Gastrocnemius medialis (tissue), 4 donors: ENCODE measurements at regions not wholly inside any gene's neighbourhood (a gene's known extent, or its start where the extent isn't known, plus 50 kb on each side); places are given as distances from the start of the nearest gene placed in this dataset.
"Not testable (repeated sequence)": the region's sequence is repeated elsewhere in the genome, so short reads cannot be mapped to it uniquely, and the experiment has no call there.

Experiments used
- ATAC-seq, 2 donors: fragments of 150-250 bp; one replicate each; pipeline ENCODE4 v1.9.1; 2016
- DNase-seq, 2 donors: peaks; one replicate each; pipeline ENCODE4 v3.0.0-alpha.2; 2019
- H3K27ac ChIP-seq, 4 donors: fragments of 200-600 bp; sonication (generic); 1 replicate in 1 of 4; 2 replicates in 3 of 4; pipeline ENCODE4 v1.5.1; 2016 to 2018; ENCODE audit warnings: mild to moderate bottlenecking in 2 of 4, moderate library complexity in 1 of 4
- H3K27me3 ChIP-seq, 3 donors: fragments of 200-600 bp; sonication (generic) in 2 of 3; 1 replicate in 1 of 3; 2 replicates in 2 of 3; pipeline versions ENCODE4 v1.5.1 to v1.6.0; 2016 to 2019; ENCODE audit warnings: mild to moderate bottlenecking in 1 of 3, moderate library complexity in 1 of 3
- H3K36me3 ChIP-seq, 2 donors: fragments of 200-600 bp; sonication (generic) in 1 of 2; one replicate each; pipeline ENCODE4 v1.5.1; 2017 to 2018
- H3K4me1 ChIP-seq, 2 donors: fragments of 200-600 bp; sonication (generic) in 1 of 2; one replicate each; pipeline ENCODE4 v1.5.1; 2016 to 2017; ENCODE audit warnings: mild to moderate bottlenecking in 2 of 2
- H3K4me3 ChIP-seq, 4 donors: fragments of 200-600 bp; sonication (generic) in 3 of 4; 1 replicate in 1 of 4; 2 replicates in 3 of 4; pipeline ENCODE4 v1.5.1; 2016 to 2019; ENCODE audit warnings: mild to moderate bottlenecking in 2 of 4
- H3K9me3 ChIP-seq, 3 donors: fragments of 200-600 bp; sonication (generic) in 2 of 3; 1 replicate in 1 of 3; 2 replicates in 2 of 3; pipeline ENCODE4 v1.5.1; 2016 to 2019
- CTCF ChIP-seq, 5 experiments: fragments of 450-650 bp in 3 of 5; fragments of 200-600 bp in 2 of 5; sonication (generic) in 2 of 5; IDR thresholded peaks in 4 of 5; conservative IDR thresholded peaks in 1 of 5; 1 replicate in 4 of 5; 2 replicates in 1 of 5; pipeline ENCODE4 v1.5.1; 2016 to 2019; ENCODE audit warnings: antibody characterized with exemption in 5 of 5, mild to moderate bottlenecking in 3 of 5, moderate library complexity in 3 of 5
- POLR2A ChIP-seq, 2 donors: fragments of 450-650 bp; IDR thresholded peaks; one replicate each; pipeline ENCODE4 v1.6.1; 2017; ENCODE audit warnings: antibody characterized with exemption in 2 of 2, mild to moderate bottlenecking in 2 of 2, moderate library complexity in 2 of 2
- in situ Hi-C, 4 donors: fragments of 200-750 bp; cut with MboI; loops; one replicate each; pipeline versions ENCODE4 v1.15.0 to v1.8.0; 2017; ENCODE audit warnings: low sequenced_read_pairs in 4 of 4
- intact Hi-C: fragments of 100-400 bp; cut with DNase I; formaldehyde crosslinking; loops from one replicate; pipeline ENCODE4 v1.15.1; 2023; ENCODE audit warnings: low total_unique reads

DNA sequence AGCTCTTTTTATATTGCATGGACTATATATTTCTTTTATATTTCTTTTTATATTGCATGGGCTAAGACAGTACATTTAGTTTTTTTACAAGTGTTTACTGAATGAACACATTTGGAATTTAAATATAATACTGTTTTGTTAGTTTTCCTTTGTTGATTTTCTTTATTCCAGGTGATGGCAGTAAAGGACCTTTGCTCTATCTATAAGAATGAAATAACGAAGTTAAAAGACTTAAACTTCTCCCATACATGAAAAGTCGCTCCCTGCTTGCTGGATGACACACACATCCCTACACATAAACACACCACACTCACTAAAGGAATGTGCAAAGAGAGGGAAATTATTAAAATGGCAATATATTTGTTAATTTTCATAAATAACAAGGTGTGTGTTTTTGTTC, 102.5 kb upstream of the ANXA10 start:
- Histone ChIP-seq H3K4me3 (no peak overlapping the region), H3K9me3 (no peaks in the 10 kb centered on the region), H3K4me1 (no peaks in the 10 kb centered on the region), H3K36me3 (no peaks in the 10 kb centered on the region), H3K27me3 (no peaks in the 10 kb centered on the region), H3K27ac (no peak overlapping the region)
- ATAC-seq (no peak), DNase-seq (no peak)
- TF ChIP-seq POLR2A (IDR thresholded peaks at IDR 0.05) (no peak), CTCF (IDR thresholded peaks at IDR 0.05 in 4 of 5, conservative IDR thresholded peaks at IDR 0.05 in 1 of 5) (no peak)
- in situ Hi-C loops, result no loop called here
- intact Hi-C loops, result no loop called here

GRCh38 chr4:168008112-168008511, 84.2 kb upstream of the ANXA10 start:
- H3K4me1 ChIP-seq, H3K9me3 ChIP-seq, DNase-seq, ATAC-seq, H3K27me3 ChIP-seq, H3K36me3 ChIP-seq, H3K4me3 ChIP-seq, in situ Hi-C loops, intact Hi-C loops, H3K27ac ChIP-seq: not testable (repeated sequence)

- Histone ChIP-seq H3K27me3 (no peaks in the 10 kb centered on the region), H3K27ac (no peak overlapping the region), H3K4me3 (no peak overlapping the region), H3K4me1 (no peaks in the 10 kb centered on the region), H3K36me3 (no peaks in the 10 kb centered on the region), H3K9me3 (no peaks in the 10 kb centered on the region)
- DNase-seq (no peak), ATAC-seq (no peak)
- TF ChIP-seq POLR2A (IDR thresholded peaks at IDR 0.05), result no peak
- TF ChIP-seq CTCF (IDR thresholded peaks at IDR 0.05 in 4 of 5, conservative IDR thresholded peaks at IDR 0.05 in 1 of 5), result no peak
- in situ Hi-C loops, result no loop called here
- intact Hi-C loops, result no loop called here
Measured at GRCh38 chr4:168019019-168019651, 73.2 kb upstream of the ANXA10 start.

DNA sequence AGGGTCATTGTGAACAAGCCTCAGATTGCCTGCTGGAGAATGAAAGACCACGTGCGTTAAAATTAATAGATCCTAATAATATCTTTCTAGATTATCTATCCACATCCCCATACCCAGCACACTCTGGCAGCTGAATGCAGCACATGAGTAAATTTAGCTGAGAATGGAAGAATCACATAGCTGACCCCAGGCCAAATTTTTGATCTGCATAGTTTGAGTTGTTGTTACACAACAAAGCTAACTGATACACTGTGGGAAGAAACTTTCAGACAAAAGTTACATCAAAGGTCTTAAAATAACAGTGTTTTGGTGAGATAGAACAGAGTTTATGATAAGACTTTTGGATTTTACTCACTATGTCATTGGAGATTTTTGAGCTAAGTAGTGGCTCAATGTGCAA, 72.4 kb upstream of the ANXA10 start:
- H3K27me3 ChIP-seq, result no peaks in the 10 kb centered on the region

GRCh38 chr4:168021666-168022065, 70.7 kb upstream of the ANXA10 start:
- no peak for DNase-seq
- in situ Hi-C loops, result no loop called here
- Histone ChIP-seq H3K9me3 (no peaks in the 10 kb centered on the region), H3K4me3 (no peak overlapping the region), H3K27me3 (no peaks in the 10 kb centered on the region), H3K36me3 (no peaks in the 10 kb centered on the region), H3K4me1 (no peaks in the 10 kb centered on the region), H3K27ac (no peak overlapping the region)
- no peak for ATAC-seq
- intact Hi-C loops, result no loop called here
- TF ChIP-seq CTCF (IDR thresholded peaks at IDR 0.05 in 4 of 5, conservative IDR thresholded peaks at IDR 0.05 in 1 of 5), result no peak
- no peak for TF ChIP-seq POLR2A (IDR thresholded peaks at IDR 0.05)

More for the DNA sequence above, 72.4 kb upstream of the ANXA10 start:
- Histone ChIP-seq H3K4me3 (no peak overlapping the region), H3K4me1 (no peaks in the 10 kb centered on the region), H3K36me3 (no peaks in the 10 kb centered on the region), H3K27ac (no peak overlapping the region), H3K9me3 (no peaks in the 10 kb centered on the region)
- in situ Hi-C loops (no loop called here), intact Hi-C loops (no loop called here)
- TF ChIP-seq CTCF (IDR thresholded peaks at IDR 0.05 in 4 of 5, conservative IDR thresholded peaks at IDR 0.05 in 1 of 5) (no peak), POLR2A (IDR thresholded peaks at IDR 0.05) (no peak)
- ATAC-seq, result no peak
- no peak for DNase-seq
